ENCODE measurements at regions not wholly inside any gene's neighbourhood (a gene's known extent, or its start where the extent isn't known, plus 50 kb on each side); places are given as distances from the start of the nearest gene placed in this dataset.

- TF ChIP-seq POLR2A (IDR thresholded peaks at IDR 0.05) (no peak), CTCF (IDR thresholded peaks at IDR 0.05) (no peak)
These were observed 124.0 kb upstream of the BOD1 start for GRCh38 chr5:173740400-173740799.

Data from heart left ventricle (tissue), 13 donors.